Trophoblast cell (in vitro differentiated cells and primary cell): ENCODE measurements at regions not wholly inside any gene's neighbourhood (a gene's known extent, or its start where the extent isn't known, plus 50 kb on each side); places are given as distances from the start of the nearest gene placed in this dataset.
"Not testable (repeated sequence)": the region's sequence is repeated elsewhere in the genome, so short reads cannot be mapped to it uniquely, and the experiment has no call there.

Experiments used
- DNase-seq, 2 donors: peaks; one replicate each; pipeline ENCODE4 v3.0.0-alpha.2; 2016
- H2AFZ ChIP-seq: 2 replicates; pipeline ENCODE4 v1.6.1; 2013; ENCODE audit warnings: low read length, moderate library complexity, mild to moderate bottlenecking; ENCODE audit not compliant: insufficient read depth, poor library complexity
- H2AK5ac ChIP-seq: 2 replicates; pipeline ENCODE4 v1.6.1; 2013; ENCODE audit warnings: mild to moderate bottlenecking, low read length
- H2BK120ac ChIP-seq: 2 replicates; pipeline ENCODE4 v1.6.1; 2013; ENCODE audit warnings: low read length, mild to moderate bottlenecking, moderate library complexity; ENCODE audit not compliant: insufficient read depth, poor library complexity
- H2BK12ac ChIP-seq: 2 replicates; pipeline ENCODE4 v1.6.1; 2013; ENCODE audit warnings: mild to moderate bottlenecking, low read length, moderate library complexity
- H2BK5ac ChIP-seq: 2 replicates; pipeline ENCODE4 v1.6.1; 2013; ENCODE audit warnings: low read length, low read depth, moderate library complexity, mild to moderate bottlenecking; ENCODE audit not compliant: poor library complexity
- H3K14ac ChIP-seq: 2 replicates; pipeline ENCODE4 v1.6.1; 2013; ENCODE audit warnings: mild to moderate bottlenecking, low read length
- H3K18ac ChIP-seq: 2 replicates; pipeline ENCODE4 v1.6.1; 2013; ENCODE audit warnings: mild to moderate bottlenecking, low read length
- H3K23ac ChIP-seq: 2 replicates; pipeline ENCODE4 v1.6.1; 2013; ENCODE audit warnings: low read length
- H3K27ac ChIP-seq: 2 replicates; pipeline ENCODE4 v1.5.1; 2013; ENCODE audit warnings: low read depth, mild to moderate bottlenecking, inconsistent platforms, low read length, moderate library complexity
- H3K27me3 ChIP-seq: 2 replicates; pipeline ENCODE4 v1.6.1; 2013; ENCODE audit warnings: inconsistent platforms, mild to moderate bottlenecking, low read length, moderate library complexity; ENCODE audit not compliant: insufficient read depth
- H3K36me3 ChIP-seq, 2 experiments: 1 replicate in 1 of 2; 2 replicates in 1 of 2; pipeline ENCODE4 v1.6.1; 2013; ENCODE audit warnings: low read length in 2 of 2, mild to moderate bottlenecking in 2 of 2, moderate library complexity in 1 of 2; ENCODE audit not compliant: insufficient read depth in 2 of 2, control insufficient read depth in 1 of 2
- H3K4ac ChIP-seq: 2 replicates; pipeline ENCODE4 v1.6.1; 2013; ENCODE audit warnings: low read depth, mild to moderate bottlenecking, low read length, moderate library complexity
- H3K4me1 ChIP-seq, 2 experiments: 1 replicate in 1 of 2; 2 replicates in 1 of 2; pipeline ENCODE4 v1.6.1; 2013; ENCODE audit warnings: low read length in 2 of 2, mild to moderate bottlenecking in 2 of 2, moderate library complexity in 1 of 2; ENCODE audit not compliant: insufficient read depth in 2 of 2, control insufficient read depth in 1 of 2
- H3K4me2 ChIP-seq: 2 replicates; pipeline ENCODE4 v1.6.1; 2013; ENCODE audit warnings: inconsistent platforms, mild to moderate bottlenecking, low read length, moderate library complexity
- H3K4me3 ChIP-seq: 2 replicates; pipeline ENCODE4 v1.5.1; 2013; ENCODE audit warnings: mild to moderate bottlenecking, low read depth, low read length, inconsistent platforms
- H3K79me1 ChIP-seq: one replicate; pipeline ENCODE4 v1.6.1; 2013; ENCODE audit warnings: low read length
- H3K79me2 ChIP-seq: 2 replicates; pipeline ENCODE4 v1.6.1; 2013; ENCODE audit warnings: low read length, mild to moderate bottlenecking; ENCODE audit not compliant: control insufficient read depth, insufficient read depth, poor library complexity
- H3K9ac ChIP-seq: 2 replicates; pipeline ENCODE4 v1.6.1; 2013; ENCODE audit warnings: mild to moderate bottlenecking, low read length
- H3K9me3 ChIP-seq: 2 replicates; pipeline ENCODE4 v1.6.1; 2013; ENCODE audit warnings: low read depth, mild to moderate bottlenecking, control low read depth, inconsistent platforms, low read length; ENCODE audit not compliant: insufficient read depth
- H4K12ac ChIP-seq: 2 replicates; pipeline ENCODE4 v1.6.1; 2013; ENCODE audit warnings: low read depth, mild to moderate bottlenecking, low read length, moderate library complexity
- H4K8ac ChIP-seq: 2 replicates; pipeline ENCODE4 v1.6.1; 2013; ENCODE audit warnings: low read depth, mild to moderate bottlenecking, low read length, moderate library complexity
- H4K91ac ChIP-seq: one replicate; pipeline ENCODE4 v1.6.1; 2013; ENCODE audit warnings: low read depth, mild to moderate bottlenecking, low read length, moderate library complexity
- WGBS: extraction: QIAGEN DNeasy Blood & Tissue Kit; methylation state at CpG from one replicate; pipeline ENCODE4 v1.1.7; 2013; ENCODE audit warnings: missing lambda C conversion rate; ENCODE audit not compliant: insufficient read length, insufficient coverage; ENCODE audit errors: extremely low coverage; 5-methylcytosine and 5-hydroxymethylcytosine counted together

DNA sequence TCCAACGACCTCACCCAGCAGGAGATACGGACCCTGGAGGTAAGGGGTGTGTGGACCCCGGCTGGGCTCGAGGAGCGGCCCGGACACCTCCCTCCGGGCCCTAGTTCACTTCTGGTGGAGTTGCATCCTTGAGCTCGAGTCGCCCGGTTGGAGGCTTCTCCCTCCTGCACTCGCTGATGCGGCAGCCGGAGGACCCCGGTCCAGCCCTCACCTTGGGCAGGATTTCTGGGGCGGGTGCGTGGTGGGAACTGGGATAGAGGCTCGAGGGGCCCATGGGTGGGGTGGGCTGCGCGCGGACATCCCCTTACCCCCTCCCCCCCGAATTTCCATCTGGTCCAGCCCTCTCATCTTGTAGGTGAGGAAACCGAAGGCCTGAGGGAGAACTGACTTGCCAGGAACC lies 311.8 kb downstream of the TP53TG3F start:
- H4K12ac ChIP-seq, H3K9me3 ChIP-seq, H4K8ac ChIP-seq, H2AFZ ChIP-seq, H3K14ac ChIP-seq, H4K91ac ChIP-seq, H3K4me1 ChIP-seq, H3K79me1 ChIP-seq, DNase-seq, H3K4me2 ChIP-seq, H2BK5ac ChIP-seq, H3K23ac ChIP-seq, H2BK120ac ChIP-seq, H3K79me2 ChIP-seq, H3K4me3 ChIP-seq, H3K27ac ChIP-seq, H3K36me3 ChIP-seq, H3K4ac ChIP-seq, H2BK12ac ChIP-seq, H3K27me3 ChIP-seq, H3K18ac ChIP-seq, H2AK5ac ChIP-seq, H3K9ac ChIP-seq: not testable (repeated sequence)
- no CpG with 5 or more reads among the region's 22 CpGs for WGBS

DNA sequence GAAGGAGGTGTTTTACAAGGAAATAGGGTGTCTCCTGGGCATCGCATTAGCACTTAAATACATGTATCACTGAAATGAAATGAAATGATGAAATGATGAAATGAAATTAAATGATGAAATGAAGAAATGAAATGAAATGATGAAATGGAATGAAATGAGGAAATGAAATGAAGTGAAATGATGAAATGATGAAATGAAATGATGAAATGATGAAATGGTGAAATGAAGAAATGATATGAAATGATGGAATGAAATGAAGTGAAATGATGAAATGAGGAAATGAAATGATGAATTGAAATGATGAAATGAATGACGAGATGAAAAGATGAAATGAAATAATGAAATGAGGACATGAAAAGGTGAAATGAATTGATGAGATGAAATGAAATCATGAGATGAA lies 314.6 kb downstream of the TP53TG3F start:
- H3K9me3 ChIP-seq, H3K79me1 ChIP-seq, H3K27me3 ChIP-seq, H3K18ac ChIP-seq, H2BK5ac ChIP-seq, H3K4ac ChIP-seq, H2AK5ac ChIP-seq, H3K4me3 ChIP-seq, H2AFZ ChIP-seq, H4K91ac ChIP-seq, H4K8ac ChIP-seq, H3K23ac ChIP-seq, H4K12ac ChIP-seq, H2BK120ac ChIP-seq, H3K79me2 ChIP-seq, H3K14ac ChIP-seq, H3K27ac ChIP-seq, H3K4me1 ChIP-seq, H3K36me3 ChIP-seq, H3K9ac ChIP-seq, DNase-seq, H3K4me2 ChIP-seq, H2BK12ac ChIP-seq: not testable (repeated sequence)
- 100% methylated on average over 1 of the region's 2 CpGs for WGBS

DNA sequence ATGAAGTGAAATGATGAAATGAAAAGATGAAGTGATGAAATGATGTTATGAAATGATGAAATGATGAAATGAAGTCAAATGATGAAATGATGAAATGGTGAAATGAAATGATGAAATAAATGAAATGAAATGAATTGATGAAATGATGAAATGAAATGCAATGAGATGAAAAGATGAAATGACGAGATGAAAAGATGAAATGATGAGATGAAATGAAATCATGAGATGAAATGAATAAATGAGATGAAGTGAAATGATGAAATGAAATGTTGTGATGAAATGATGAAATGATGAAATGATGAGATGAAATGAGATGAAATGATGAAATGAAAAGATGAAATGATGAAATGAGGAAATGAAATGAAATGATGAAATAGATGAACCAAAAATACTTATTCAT lies 315.3 kb downstream of the TP53TG3F start:
- not testable (repeated sequence) for H3K4me3 ChIP-seq, H3K27ac ChIP-seq

DNA sequence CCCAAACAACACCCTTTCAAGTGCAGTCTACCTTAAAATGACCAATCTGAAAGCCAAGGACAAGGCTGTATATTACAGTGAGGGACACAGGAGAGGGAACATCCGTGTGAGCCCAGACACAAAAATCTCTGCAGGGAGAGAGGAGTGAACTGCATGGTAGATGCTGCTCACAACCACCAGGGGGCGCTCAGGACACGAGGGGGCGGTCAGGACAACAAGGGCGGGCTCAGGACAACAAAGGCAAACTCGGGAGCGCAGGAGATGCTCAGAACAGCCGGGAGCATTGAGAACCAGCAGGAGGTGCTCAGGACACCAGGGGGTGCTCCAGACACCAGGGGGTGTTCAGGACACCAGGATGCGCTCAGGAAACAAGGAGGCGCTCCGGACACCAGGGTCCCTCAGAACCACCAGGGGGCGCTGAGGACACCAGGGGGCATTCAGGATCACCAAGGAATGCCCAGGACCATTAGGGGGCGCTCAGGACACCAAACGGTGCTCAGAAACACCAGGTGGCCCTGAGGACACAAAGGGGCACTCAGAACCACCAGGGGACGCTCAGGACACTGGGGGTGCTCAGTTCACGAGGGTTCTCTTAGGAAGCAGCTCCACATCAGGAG lies 357.0 kb downstream of the TP53TG3F start:
- DNase-seq, H3K4me2 ChIP-seq, H4K8ac ChIP-seq, H3K4me1 ChIP-seq, H3K9me3 ChIP-seq, H4K12ac ChIP-seq, H4K91ac ChIP-seq, H3K9ac ChIP-seq, H3K27me3 ChIP-seq, H3K23ac ChIP-seq, H2BK120ac ChIP-seq, H3K27ac ChIP-seq, H3K14ac ChIP-seq, H2BK12ac ChIP-seq, H3K36me3 ChIP-seq, H2AFZ ChIP-seq, H3K4me3 ChIP-seq, H3K18ac ChIP-seq, H3K79me1 ChIP-seq, H3K4ac ChIP-seq, H3K79me2 ChIP-seq, H2AK5ac ChIP-seq, H2BK5ac ChIP-seq: not testable (repeated sequence)
- WGBS = no CpG with 5 or more reads among the region's 16 CpGs

More for the DNA sequence above, 315.3 kb downstream of the TP53TG3F start:
- not testable (repeated sequence) for H3K18ac ChIP-seq, H4K91ac ChIP-seq, H3K4me2 ChIP-seq, H2BK12ac ChIP-seq, H3K9me3 ChIP-seq, H3K9ac ChIP-seq, H2BK120ac ChIP-seq, H3K36me3 ChIP-seq, H2AK5ac ChIP-seq, H3K23ac ChIP-seq, DNase-seq, H4K12ac ChIP-seq, H3K79me2 ChIP-seq, H3K27me3 ChIP-seq, H3K14ac ChIP-seq, H3K4me1 ChIP-seq, H2BK5ac ChIP-seq, H3K79me1 ChIP-seq, H4K8ac ChIP-seq, H2AFZ ChIP-seq, H3K4ac ChIP-seq
- no CpG with 5 or more reads among the region's 1 CpG for WGBS
